ENCODE measurements at regions not wholly inside any gene's neighbourhood (a gene's known extent, or its start where the extent isn't known, plus 50 kb on each side); places are given as distances from the start of the nearest gene placed in this dataset.
"Not testable (repeated sequence)": the region's sequence is repeated elsewhere in the genome, so short reads cannot be mapped to it uniquely, and the experiment has no call there.

GRCh38 chr10:38386869-38387268 lies 292.7 kb downstream of the ZNF37A start:
- not testable (repeated sequence) for TF ChIP-seq CTCF (conservative IDR thresholded peaks at IDR 0.05 in 1 of 2, IDR thresholded peaks at IDR 0.05 in 1 of 2; ENCODE audit: low read depth in 1 of 2, low read length in 2 of 2); EZH2 (IDR thresholded peaks at IDR 0.05; ENCODE audit: low read length, missing control alignments)
